Occipital lobe (tissue), 1 donor: ENCODE measurements at regions not wholly inside any gene's neighbourhood (a gene's known extent, or its start where the extent isn't known, plus 50 kb on each side); places are given as distances from the start of the nearest gene placed in this dataset.
"Not testable (repeated sequence)": the region's sequence is repeated elsewhere in the genome, so short reads cannot be mapped to it uniquely, and the experiment has no call there.

Source experiments
- DNase-seq: peaks from one replicate; lab custom pipeline; 2025; lab: John Stamatoyannopoulos, UW

GRCh38 chr3:88408935-88409334 is 259.2 kb downstream of the C3orf38 start:
- no peak for DNase-seq

GRCh38 chr3:88410259-88410658 is 260.5 kb downstream of the C3orf38 start:
- DNase-seq = no peak

- no peak for DNase-seq
Observed at GRCh38 chr3:88412346-88412745, 262.6 kb downstream of the C3orf38 start.

GRCh38 chr3:88416436-88416835 is 266.7 kb downstream of the C3orf38 start:
- DNase-seq = no peak

GRCh38 chr3:88418219-88418618 is 268.5 kb downstream of the C3orf38 start:
- DNase-seq = no peak

- DNase-seq = peak; percentile 8
Observed at GRCh38 chr3:88433568-88433967, 283.8 kb downstream of the C3orf38 start.

- DNase-seq = no peak
Observed at GRCh38 chr3:88434001-88434400, 284.2 kb downstream of the C3orf38 start.

GRCh38 chr3:88440701-88441100 is 290.9 kb downstream of the C3orf38 start:
- DNase-seq = no peak

- DNase-seq = no peak
Observed at GRCh38 chr3:88443066-88443465, 293.3 kb downstream of the C3orf38 start.

GRCh38 chr3:88444251-88444650 is 294.5 kb downstream of the C3orf38 start:
- DNase-seq = no peak

GRCh38 chr3:88452228-88452627 is 302.5 kb downstream of the C3orf38 start:
- no peak for DNase-seq

GRCh38 chr3:88460369-88460768 is 310.6 kb downstream of the C3orf38 start:
- no peak for DNase-seq

- no peak for DNase-seq
Observed at GRCh38 chr3:88462230-88462629, 312.5 kb downstream of the C3orf38 start.

- DNase-seq = no peak
Observed at GRCh38 chr3:88467191-88467590, 317.4 kb downstream of the C3orf38 start.

GRCh38 chr3:88469216-88469615 is 319.5 kb downstream of the C3orf38 start:
- no peak for DNase-seq

GRCh38 chr3:88478460-88478859 is 328.7 kb downstream of the C3orf38 start:
- no peak for DNase-seq

GRCh38 chr3:88480822-88481221 is 331.1 kb downstream of the C3orf38 start:
- DNase-seq = no peak

- DNase-seq = no peak
Observed at GRCh38 chr3:88485001-88485400, 335.2 kb downstream of the C3orf38 start.

GRCh38 chr3:88508818-88509217 is 359.1 kb downstream of the C3orf38 start:
- not testable (repeated sequence) for DNase-seq

- no peak for DNase-seq
Observed at GRCh38 chr3:88509582-88509981, 359.8 kb downstream of the C3orf38 start.

- DNase-seq = no peak
Observed at GRCh38 chr3:88528494-88528893, 378.7 kb downstream of the C3orf38 start.

GRCh38 chr3:88534534-88534933 is 384.8 kb downstream of the C3orf38 start:
- DNase-seq = no peak

- DNase-seq = no peak
Observed at GRCh38 chr3:88535563-88535962, 385.8 kb downstream of the C3orf38 start.

GRCh38 chr3:88542916-88543315 is 393.2 kb downstream of the C3orf38 start:
- no peak for DNase-seq
